ENCODE measurements at regions not wholly inside any gene's neighbourhood (a gene's known extent, or its start where the extent isn't known, plus 50 kb on each side); places are given as distances from the start of the nearest gene placed in this dataset.
A peak's percentile ranks its signal among the peaks of the same experiment; 100 is the strongest.

GRCh38 chr20:11274141-11274594 lies 600.4 kb upstream of the JAG1 start:
- peaks cover 44% of the 10 kb centered on the region for H3F3A ChIP-seq (ENCODE audit: low read depth)
- H2AFZ ChIP-seq (replicated peaks) = no peak overlapping the region
- no peaks in the 10 kb centered on the region for H3K36me3 ChIP-seq
- H4K20me1 ChIP-seq (ENCODE audit: low read depth) = no peaks in the 10 kb centered on the region
- no peaks in the 10 kb centered on the region for H3K9me3 Mint-ChIP-seq
- no peaks in the 10 kb centered on the region for H3K27me3 ChIP-seq
- no peak overlapping the region for H3K27ac Mint-ChIP-seq
- H3K9me3 ChIP-seq (ENCODE audit: low read depth) = no peaks in the 10 kb centered on the region
- H3K9ac ChIP-seq = no peak overlapping the region
- peak overlapping the region; percentile 25 for H3K4me2 ChIP-seq
- peak; percentile 84 for DNase-seq (ENCODE audit: low spot score)
- TF ChIP-seq CTCF (IDR thresholded peaks at IDR 0.05) (peak; percentile 76), EZH2 (IDR thresholded peaks at IDR 0.05) (no peak)
- H3K4me1 Mint-ChIP-seq = peaks cover 52% of the 10 kb centered on the region
- H3K79me2 ChIP-seq (ENCODE audit: low read depth) = no peaks in the 10 kb centered on the region
- no peak overlapping the region for H3K4me3 Mint-ChIP-seq
- H3K4me3 ChIP-seq = no peak overlapping the region
- H3K27me3 Mint-ChIP-seq (ENCODE audit: insufficient read depth, low read depth) = peaks cover 2% of the 10 kb centered on the region
- H3K4me1 ChIP-seq = peaks cover 53% of the 10 kb centered on the region
- no peak overlapping the region for H3K27ac ChIP-seq
- no peaks in the 10 kb centered on the region for H3K36me3 Mint-ChIP-seq

GRCh38 chr20:11275740-11276139 lies 601.9 kb upstream of the JAG1 start:
- Histone ChIP-seq H3K9me3 (ENCODE audit: low read depth) (no peaks in the 10 kb centered on the region), H3K4me2 (no peak overlapping the region), H2AFZ (replicated peaks) (no peak overlapping the region), H3K79me2 (ENCODE audit: low read depth) (no peaks in the 10 kb centered on the region), H3K36me3 (no peaks in the 10 kb centered on the region), H3K27me3 (no peaks in the 10 kb centered on the region), H3K9ac (no peak overlapping the region), H3K4me1 (peaks cover 40% of the 10 kb centered on the region), H3F3A (ENCODE audit: low read depth) (peaks cover 39% of the 10 kb centered on the region), H4K20me1 (ENCODE audit: low read depth) (no peaks in the 10 kb centered on the region), H3K4me3 (no peak overlapping the region), H3K27ac (no peak overlapping the region)
- Mint-ChIP-seq H3K27me3 (ENCODE audit: insufficient read depth, low read depth) (peaks cover 2% of the 10 kb centered on the region), H3K9me3 (peaks cover 3% of the 10 kb centered on the region), H3K4me3 (no peak overlapping the region), H3K4me1 (peaks cover 37% of the 10 kb centered on the region), H3K36me3 (no peaks in the 10 kb centered on the region), H3K27ac (no peak overlapping the region)
- DNase-seq (ENCODE audit: low spot score) = no peak
- TF ChIP-seq CTCF (IDR thresholded peaks at IDR 0.05) (no peak), EZH2 (IDR thresholded peaks at IDR 0.05) (no peak), EZH2phosphoT487 (IDR thresholded peaks at IDR 0.05) (no peak)

GRCh38 chr20:11277170-11277569 lies 603.4 kb upstream of the JAG1 start:
- H3K4me3 ChIP-seq = no peak overlapping the region
- Mint-ChIP-seq H3K27me3 (ENCODE audit: insufficient read depth, low read depth) (no peaks in the 10 kb centered on the region), H3K27ac (no peak overlapping the region), H3K36me3 (no peaks in the 10 kb centered on the region), H3K9me3 (peaks cover 3% of the 10 kb centered on the region), H3K4me3 (no peak overlapping the region), H3K4me1 (peaks cover 23% of the 10 kb centered on the region)
- no peak for TF ChIP-seq CTCF (IDR thresholded peaks at IDR 0.05)
- no peak for TF ChIP-seq EZH2 (IDR thresholded peaks at IDR 0.05)
- TF ChIP-seq EZH2phosphoT487 (IDR thresholded peaks at IDR 0.05) = no peak
- H3K9ac ChIP-seq = no peak overlapping the region
- H3K9me3 ChIP-seq (ENCODE audit: low read depth) = no peaks in the 10 kb centered on the region
- H3K27ac ChIP-seq = no peak overlapping the region
- H3K4me1 ChIP-seq = peaks cover 26% of the 10 kb centered on the region
- H4K20me1 ChIP-seq (ENCODE audit: low read depth) = no peaks in the 10 kb centered on the region
- H3K36me3 ChIP-seq = no peaks in the 10 kb centered on the region
- H3K4me2 ChIP-seq = no peak overlapping the region
- no peak for DNase-seq (ENCODE audit: low spot score)
- no peaks in the 10 kb centered on the region for H3K27me3 ChIP-seq
- no peaks in the 10 kb centered on the region for H3K79me2 ChIP-seq (ENCODE audit: low read depth)
- H3F3A ChIP-seq (ENCODE audit: low read depth) = peaks cover 25% of the 10 kb centered on the region
- H2AFZ ChIP-seq (replicated peaks) = no peak overlapping the region
